ENCODE measurements at regions not wholly inside any gene's neighbourhood (a gene's known extent, or its start where the extent isn't known, plus 50 kb on each side); places are given as distances from the start of the nearest gene placed in this dataset.

- DNase-seq (ENCODE audit: insufficient read length, low spot score) (no peak), FAIRE-seq (no peak)
- no peak for TF ChIP-seq POLR2A (IDR thresholded peaks at IDR 0.05; ENCODE audit: low read depth, low read length)
Measured at GRCh38 chr2:5940596-5941535, 248.7 kb downstream of the SOX11 start.

- TF ChIP-seq POLR2A (IDR thresholded peaks at IDR 0.05; ENCODE audit: low read depth, low read length) = no peak
- FAIRE-seq (no peak), DNase-seq (ENCODE audit: insufficient read length, low spot score) (no peak)
Measured at GRCh38 chr2:5942204-5942603, 250.0 kb downstream of the SOX11 start.

GRCh38 chr2:5945742-5946141 is 253.6 kb downstream of the SOX11 start:
- no peak for DNase-seq (ENCODE audit: insufficient read length, low spot score)
- no peak for FAIRE-seq
- no peak for TF ChIP-seq POLR2A (IDR thresholded peaks at IDR 0.05; ENCODE audit: low read depth, low read length)

- FAIRE-seq = no peak
- DNase-seq (ENCODE audit: insufficient read length, low spot score) = no peak
- TF ChIP-seq POLR2A (IDR thresholded peaks at IDR 0.05; ENCODE audit: low read depth, low read length) = no peak
Measured at GRCh38 chr2:5946225-5947115, 254.3 kb downstream of the SOX11 start.

- no peak for TF ChIP-seq POLR2A (IDR thresholded peaks at IDR 0.05; ENCODE audit: low read depth, low read length)
- DNase-seq (ENCODE audit: insufficient read length, low spot score) (no peak), FAIRE-seq (no peak)
Measured at GRCh38 chr2:5950736-5951135, 258.6 kb downstream of the SOX11 start.

GRCh38 chr2:5951471-5951870 is 259.3 kb downstream of the SOX11 start:
- TF ChIP-seq POLR2A (IDR thresholded peaks at IDR 0.05; ENCODE audit: low read depth, low read length) = no peak
- FAIRE-seq (no peak), DNase-seq (ENCODE audit: insufficient read length, low spot score) (no peak)

GRCh38 chr2:5953525-5953924 is 261.3 kb downstream of the SOX11 start:
- DNase-seq (ENCODE audit: insufficient read length, low spot score) (no peak), FAIRE-seq (no peak)
- TF ChIP-seq POLR2A (IDR thresholded peaks at IDR 0.05; ENCODE audit: low read depth, low read length) = no peak

- FAIRE-seq (no peak), DNase-seq (ENCODE audit: insufficient read length, low spot score) (no peak)
- no peak for TF ChIP-seq POLR2A (IDR thresholded peaks at IDR 0.05; ENCODE audit: low read depth, low read length)
Measured at GRCh38 chr2:5954509-5954908, 262.3 kb downstream of the SOX11 start.

GRCh38 chr2:5955921-5956320 is 263.7 kb downstream of the SOX11 start:
- no peak for FAIRE-seq
- TF ChIP-seq POLR2A (IDR thresholded peaks at IDR 0.05; ENCODE audit: low read depth, low read length) = no peak
- no peak for DNase-seq (ENCODE audit: insufficient read length, low spot score)

- no peak for TF ChIP-seq POLR2A (IDR thresholded peaks at IDR 0.05; ENCODE audit: low read depth, low read length)
- FAIRE-seq (no peak), DNase-seq (ENCODE audit: insufficient read length, low spot score) (no peak)
Measured at GRCh38 chr2:5959836-5960820, 267.9 kb downstream of the SOX11 start.

- DNase-seq (ENCODE audit: insufficient read length, low spot score) = no peak
- TF ChIP-seq POLR2A (IDR thresholded peaks at IDR 0.05; ENCODE audit: low read depth, low read length) = no peak
- no peak for FAIRE-seq
Measured at GRCh38 chr2:5967506-5967905, 275.3 kb downstream of the SOX11 start.

GRCh38 chr2:5969303-5969702 is 277.1 kb downstream of the SOX11 start:
- DNase-seq (ENCODE audit: insufficient read length, low spot score) (no peak), FAIRE-seq (no peak)
- no peak for TF ChIP-seq POLR2A (IDR thresholded peaks at IDR 0.05; ENCODE audit: low read depth, low read length)

- FAIRE-seq (no peak), DNase-seq (ENCODE audit: insufficient read length, low spot score) (no peak)
- TF ChIP-seq POLR2A (IDR thresholded peaks at IDR 0.05; ENCODE audit: low read depth, low read length) = no peak
Measured at GRCh38 chr2:5970347-5970746, 278.2 kb downstream of the SOX11 start.

Data from H54 (cell line).